HEK293 (cell line): ENCODE measurements at regions not wholly inside any gene's neighbourhood (a gene's known extent, or its start where the extent isn't known, plus 50 kb on each side); places are given as distances from the start of the nearest gene placed in this dataset.

Source experiments
- CTCF ChIP-seq: fragments of 450-650 bp; formaldehyde crosslinking; IDR thresholded peaks from 2 replicates; pipeline ENCODE4 v1.5.1; 2016; ENCODE audit warnings: missing biosample characterization, missing genetic modification characterization
- KLF16 ChIP-seq: fragments of 450-650 bp; formaldehyde crosslinking; IDR thresholded peaks from 2 replicates; pipeline ENCODE4 v1.5.1; 2017; ENCODE audit warnings: missing biosample characterization, missing genetic modification characterization
- PBX3 ChIP-seq: sonication (generic); formaldehyde crosslinking; IDR thresholded peaks from 2 replicates; pipeline ENCODE4 v1.8.1; 2022; ENCODE audit warnings: mild to moderate bottlenecking, moderate library complexity, missing genetic modification reagents
- SETDB1 ChIP-seq: IDR thresholded peaks from one replicate; pipeline ENCODE4 v1.6.1; 2017; ENCODE audit warnings: mild to moderate bottlenecking, low read length, moderate library complexity, mixed read lengths; ENCODE audit not compliant: insufficient read length
- SP2 ChIP-seq: fragments of 450-650 bp; formaldehyde crosslinking; IDR thresholded peaks from 2 replicates; pipeline ENCODE4 v1.5.1; 2016; ENCODE audit warnings: missing biosample characterization, missing genetic modification characterization
- ZBTB26 ChIP-seq: fragments of 450-650 bp; formaldehyde crosslinking; optimal IDR thresholded peaks from 2 replicates; pipeline ENCODE3; 2016; ENCODE audit warnings: missing biosample characterization, mild to moderate bottlenecking, missing genetic modification characterization
- ZFP41 ChIP-seq: fragments of 450-650 bp; formaldehyde crosslinking; IDR thresholded peaks from 2 replicates; pipeline ENCODE4 v1.5.1; 2016; ENCODE audit warnings: missing biosample characterization, missing genetic modification characterization, borderline replicate concordance
- ZNF16 ChIP-seq: fragments of 450-650 bp; formaldehyde crosslinking; IDR thresholded peaks from 2 replicates; pipeline ENCODE4 v1.5.1; 2016; ENCODE audit warnings: low read depth, missing biosample characterization, missing genetic modification characterization
- ZNF274 ChIP-seq, 2 experiments: fragments of 200-500 bp in 1 of 2; fragments of 450-650 bp in 1 of 2; sonication (Bioruptor generic) in 1 of 2; formaldehyde crosslinking in 1 of 2; IDR thresholded peaks; 2 replicates each; pipeline versions ENCODE4 v1.5.1 to v1.6.1; 2014 to 2016; ENCODE audit warnings: borderline replicate concordance in 1 of 2, inconsistent platforms in 1 of 2, low read length in 1 of 2, missing biosample characterization in 1 of 2, missing genetic modification characterization in 1 of 2
- ZNF777 ChIP-seq: fragments of 450-650 bp; formaldehyde crosslinking; IDR thresholded peaks from 2 replicates; pipeline ENCODE4 v1.5.1; 2017; ENCODE audit warnings: missing biosample characterization, missing genetic modification characterization, borderline replicate concordance

GRCh38 chr7:131654668-131655326 is 98.4 kb upstream of the PODXL start:
- TF ChIP-seq ZFP41 (tag by site-specific recombination) (no peak), ZNF16 (tag by site-specific recombination) (no peak), PBX3 (no peak), CTCF (tag by site-specific recombination) (peak; percentile 91), KLF16 (tag by site-specific recombination) (no peak), SETDB1 (no peak), SP2 (tag by site-specific recombination) (no peak), ZBTB26 (no peak), ZNF777 (tag by site-specific recombination) (no peak), ZNF274 (IDR thresholded peaks at IDR 0.05; ENCODE audit: low read length) (no peak), ZNF274 (tag by site-specific recombination; IDR thresholded peaks at IDR 0.05; ENCODE audit: borderline replicate concordance) (no peak)
